Uterus (tissue), 3 donors: ENCODE measurements at regions not wholly inside any gene's neighbourhood (a gene's known extent, or its start where the extent isn't known, plus 50 kb on each side); places are given as distances from the start of the nearest gene placed in this dataset.

Experiments used
- DNase-seq, 2 donors: peaks; one replicate each; pipeline ENCODE4 v3.0.0-alpha.2; 2019 to 2020
- H3K27ac ChIP-seq, 2 donors: fragments of 200-600 bp; sonication (generic); 1 replicate in 1 of 2; 2 replicates in 1 of 2; pipeline ENCODE4 v1.5.1; 2016 to 2018
- H3K27me3 ChIP-seq, 2 donors: fragments of 200-600 bp; sonication (generic); one replicate each; pipeline ENCODE4 v1.5.1; 2018 to 2019; ENCODE audit warnings: control low read depth in 1 of 2
- H3K36me3 ChIP-seq, 2 donors: fragments of 200-600 bp; sonication (generic); one replicate each; pipeline ENCODE4 v1.5.1; 2019; ENCODE audit warnings: control low read depth in 1 of 2
- H3K4me1 ChIP-seq, 2 donors: fragments of 200-600 bp; sonication (generic); one replicate each; pipeline ENCODE4 v1.5.1; 2018 to 2019; ENCODE audit warnings: control low read depth in 1 of 2
- H3K4me3 ChIP-seq, 2 donors: fragments of 200-600 bp; sonication (generic); 1 replicate in 1 of 2; 2 replicates in 1 of 2; pipeline ENCODE4 v1.5.1; 2018 to 2019; ENCODE audit warnings: mild to moderate bottlenecking in 1 of 2
- H3K9me3 ChIP-seq, 2 donors: fragments of 200-600 bp; sonication (generic); one replicate each; pipeline ENCODE4 v1.5.1; 2019; ENCODE audit warnings: control low read depth in 1 of 2
- POLR2A ChIP-seq, 2 donors: fragments of 450-650 bp; IDR thresholded peaks; one replicate each; pipeline ENCODE4 v1.6.1; 2016; ENCODE audit warnings: antibody characterized with exemption in 2 of 2, mild to moderate bottlenecking in 1 of 2, moderate library complexity in 1 of 2
- intact Hi-C: fragments of 100-400 bp; cut with DNase I; formaldehyde crosslinking; loops from one replicate; pipeline ENCODE4 v1.15.1; 2023; ENCODE audit warnings: low total_unique reads
- TF ChIP-seq, protein P1 (sequence below), 4 experiments: fragments of 200-600 bp in 2 of 4; fragments of 450-650 bp in 2 of 4; sonication (generic) in 2 of 4; IDR thresholded peaks; one replicate each; pipeline ENCODE4 v1.5.1; 2016 to 2019; ENCODE audit warnings: antibody characterized with exemption in 4 of 4, mild to moderate bottlenecking in 2 of 4, moderate library complexity in 1 of 4
- donor health status: DM: yes; HTN: yes; CAD: no.

DNA sequence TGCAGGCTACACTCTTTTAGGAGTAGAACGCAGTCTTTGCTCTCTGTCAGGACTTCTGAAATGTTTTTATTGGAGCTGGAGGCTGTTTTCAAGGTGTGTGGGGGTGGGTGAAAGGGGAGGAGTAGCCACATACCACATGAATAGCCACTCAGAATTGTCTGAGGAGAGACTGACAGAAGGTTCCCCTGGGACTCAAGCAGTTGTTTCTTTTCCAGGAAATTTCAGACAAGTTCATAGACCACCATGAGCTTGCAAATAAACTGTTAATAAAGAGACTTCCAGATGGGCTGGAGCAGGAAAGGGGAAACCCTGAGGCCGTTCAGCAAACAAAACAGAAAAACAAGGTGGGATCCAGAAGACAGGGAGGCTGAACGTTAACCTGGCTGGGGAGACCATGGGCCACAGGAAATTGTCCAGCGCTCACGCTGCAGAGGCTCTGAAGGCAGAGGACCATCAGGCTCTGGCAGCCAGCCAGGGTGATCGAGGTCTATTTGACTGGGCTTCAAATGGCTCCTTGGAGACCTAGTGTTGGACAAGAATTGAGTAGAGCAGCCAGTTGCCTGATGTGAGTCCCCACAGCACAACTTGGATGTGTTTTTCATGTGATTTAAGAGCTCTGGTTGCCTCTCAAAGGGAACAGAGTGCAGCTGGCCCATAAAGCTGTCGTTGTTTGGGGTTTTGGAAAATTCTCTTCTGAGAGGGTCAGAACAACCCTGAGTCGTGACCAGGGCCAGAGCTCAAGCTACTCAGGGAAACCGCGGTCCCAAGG is 159.2 kb upstream of the RAI14 start:
- Histone ChIP-seq H3K27ac (peak overlapping the region; percentile 83 to 86), H3K4me1 (peaks cover 10 to 16% of the 10 kb centered on the region in 2 donors), H3K36me3 (no peaks in the 10 kb centered on the region), H3K9me3 (no peaks in the 10 kb centered on the region), H3K27me3 (no peaks in the 10 kb centered on the region), H3K4me3 (no peak overlapping the region)
- peak; percentile 87 to 89 for DNase-seq
- intact Hi-C loops, result no loop called here
- TF ChIP-seq POLR2A (IDR thresholded peaks at IDR 0.05), result peak in 1 of 2 donors; percentile 8
- TF ChIP-seq, protein P1, sequence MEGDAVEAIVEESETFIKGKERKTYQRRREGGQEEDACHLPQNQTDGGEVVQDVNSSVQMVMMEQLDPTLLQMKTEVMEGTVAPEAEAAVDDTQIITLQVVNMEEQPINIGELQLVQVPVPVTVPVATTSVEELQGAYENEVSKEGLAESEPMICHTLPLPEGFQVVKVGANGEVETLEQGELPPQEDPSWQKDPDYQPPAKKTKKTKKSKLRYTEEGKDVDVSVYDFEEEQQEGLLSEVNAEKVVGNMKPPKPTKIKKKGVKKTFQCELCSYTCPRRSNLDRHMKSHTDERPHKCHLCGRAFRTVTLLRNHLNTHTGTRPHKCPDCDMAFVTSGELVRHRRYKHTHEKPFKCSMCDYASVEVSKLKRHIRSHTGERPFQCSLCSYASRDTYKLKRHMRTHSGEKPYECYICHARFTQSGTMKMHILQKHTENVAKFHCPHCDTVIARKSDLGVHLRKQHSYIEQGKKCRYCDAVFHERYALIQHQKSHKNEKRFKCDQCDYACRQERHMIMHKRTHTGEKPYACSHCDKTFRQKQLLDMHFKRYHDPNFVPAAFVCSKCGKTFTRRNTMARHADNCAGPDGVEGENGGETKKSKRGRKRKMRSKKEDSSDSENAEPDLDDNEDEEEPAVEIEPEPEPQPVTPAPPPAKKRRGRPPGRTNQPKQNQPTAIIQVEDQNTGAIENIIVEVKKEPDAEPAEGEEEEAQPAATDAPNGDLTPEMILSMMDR (IDR thresholded peaks at IDR 0.05), result no peak

DNA sequence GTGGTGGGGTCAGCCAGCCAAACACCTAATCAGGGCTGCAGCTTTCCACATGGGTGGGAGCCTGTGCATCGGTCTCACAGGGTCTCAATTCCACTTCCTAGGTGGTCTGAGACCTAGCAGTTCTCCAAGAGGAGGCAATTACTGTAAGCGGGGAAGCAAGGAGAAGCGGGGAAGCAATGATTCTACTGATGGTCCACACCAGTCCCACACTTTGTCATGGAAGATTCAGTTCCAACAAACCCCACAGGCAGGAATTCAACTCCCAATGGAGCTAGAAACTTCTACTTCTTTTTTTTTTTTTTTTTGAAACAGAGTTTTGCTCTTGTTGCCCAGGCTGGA is 158.7 kb upstream of the RAI14 start:
- peak overlapping the region; percentile 83 to 86 for H3K27ac ChIP-seq
- H3K4me1 ChIP-seq, result peaks cover 13 to 16% of the 10 kb centered on the region in 2 donors
- DNase-seq, result no peak
- no peaks in the 10 kb centered on the region for H3K36me3 ChIP-seq
- H3K9me3 ChIP-seq, result no peaks in the 10 kb centered on the region
- intact Hi-C loops, result no loop called here
- H3K27me3 ChIP-seq, result no peaks in the 10 kb centered on the region
- H3K4me3 ChIP-seq, result no peak overlapping the region
- TF ChIP-seq POLR2A (IDR thresholded peaks at IDR 0.05), result no peak
- TF ChIP-seq, protein P1 (IDR thresholded peaks at IDR 0.05), result peak in 1 of 4 experiments; percentile 17

DNA sequence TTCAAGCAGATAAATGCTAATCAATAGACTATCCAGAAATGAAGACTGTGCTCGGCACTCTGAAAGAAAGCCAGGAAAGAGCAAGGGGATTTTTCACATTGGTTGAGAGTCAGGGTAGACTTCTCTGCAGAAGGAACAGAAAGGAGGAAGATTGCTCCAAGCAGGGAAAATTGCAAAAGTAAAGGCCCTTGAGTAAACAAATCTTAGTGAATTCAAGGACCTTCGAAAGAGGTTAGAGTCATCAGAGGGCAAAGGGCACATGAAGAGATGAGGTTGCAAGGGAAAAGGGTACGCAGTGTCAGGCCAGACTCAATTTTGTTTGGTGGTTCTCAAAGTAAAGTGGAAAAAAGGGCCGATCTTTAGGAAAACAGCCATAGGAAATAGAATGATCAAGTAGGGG is 157.6 kb upstream of the RAI14 start:
- peaks cover 18 to 21% of the 10 kb centered on the region in 2 donors for H3K4me1 ChIP-seq
- H3K27ac ChIP-seq, result peak overlapping the region; percentile 83 to 86
- intact Hi-C loops, result no loop called here
- DNase-seq, result no peak
- H3K36me3 ChIP-seq, result no peaks in the 10 kb centered on the region
- H3K27me3 ChIP-seq, result no peaks in the 10 kb centered on the region
- H3K9me3 ChIP-seq, result no peaks in the 10 kb centered on the region
- no peak for TF ChIP-seq POLR2A (IDR thresholded peaks at IDR 0.05)
- no peak overlapping the region for H3K4me3 ChIP-seq

DNA sequence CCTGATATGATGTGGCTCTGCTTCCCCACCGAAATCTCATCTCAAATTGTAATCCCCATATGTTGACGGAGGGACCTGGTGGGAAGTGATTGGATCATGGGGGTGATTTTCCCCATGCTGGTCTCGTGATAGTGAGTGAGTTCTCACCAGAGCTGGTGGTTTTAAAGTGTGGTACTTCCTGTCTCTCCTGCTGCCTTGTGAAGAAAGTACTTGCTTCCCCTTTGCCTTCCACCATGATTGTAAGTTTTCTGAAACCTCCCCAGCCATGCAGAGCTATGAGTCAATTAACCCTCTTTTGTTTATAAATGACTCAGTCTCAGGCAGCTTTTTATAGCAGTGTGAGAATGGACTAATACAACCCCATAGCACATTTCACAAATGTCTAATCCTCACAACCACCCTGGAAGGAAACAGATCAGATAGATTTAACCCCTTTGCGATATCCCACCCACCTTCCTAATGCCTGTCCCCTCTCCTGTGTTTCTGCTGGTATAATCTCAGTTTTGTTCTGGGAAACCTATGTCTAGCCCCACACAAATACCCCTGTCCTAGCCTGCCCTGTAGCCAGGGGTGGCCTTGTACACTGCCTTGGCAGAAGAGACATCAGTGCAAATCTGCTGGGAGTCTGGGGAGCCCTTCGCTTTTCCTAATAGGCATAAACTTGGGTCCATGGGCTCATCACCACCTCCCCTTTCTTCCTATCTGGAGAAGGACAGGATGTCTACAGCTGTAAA is 157.0 kb upstream of the RAI14 start:
- peaks cover 20 to 25% of the 10 kb centered on the region in 2 donors for H3K4me1 ChIP-seq
- intact Hi-C loops, result no loop called here

DNA sequence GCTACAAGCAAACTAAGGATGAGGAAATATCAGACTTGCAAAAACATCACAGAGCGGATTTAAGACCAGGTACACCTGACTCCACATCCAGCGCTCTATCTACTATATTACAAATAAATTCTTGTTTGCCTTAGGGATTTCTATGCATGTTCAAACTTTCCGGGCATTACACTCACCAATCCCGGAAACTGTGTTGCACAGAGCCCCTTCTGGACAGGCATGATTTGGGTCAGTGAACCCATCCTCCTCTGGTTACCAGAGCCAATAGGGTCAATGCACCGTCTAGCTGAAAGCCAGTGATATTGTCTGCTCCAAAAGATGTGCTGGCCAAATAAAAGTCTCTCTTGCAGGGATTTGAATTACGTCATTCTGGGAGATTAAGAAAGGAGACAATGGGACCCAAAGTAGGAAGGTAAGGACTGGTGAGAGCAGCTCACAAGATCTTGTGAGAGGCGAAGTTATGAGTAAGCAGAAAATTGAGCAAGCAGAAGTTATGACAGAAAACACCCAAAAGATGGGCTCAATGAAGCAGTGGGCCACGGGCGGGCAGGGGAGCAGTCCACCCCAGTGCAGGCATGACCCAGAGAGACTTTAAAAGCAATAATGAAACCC is 155.8 kb upstream of the RAI14 start:
- DNase-seq, result no peak
- Histone ChIP-seq H3K4me3 (no peak overlapping the region), H3K9me3 (no peaks in the 10 kb centered on the region), H3K4me1 (peaks cover 20 to 26% of the 10 kb centered on the region in 2 donors), H3K27me3 (no peaks in the 10 kb centered on the region), H3K27ac (peak overlapping the region in 1 of 2 donors; percentile 83), H3K36me3 (no peaks in the 10 kb centered on the region)
- intact Hi-C loops, result no loop called here
- TF ChIP-seq, protein P1 (IDR thresholded peaks at IDR 0.05), result no peak
- TF ChIP-seq POLR2A (IDR thresholded peaks at IDR 0.05), result no peak

More for the DNA sequence above, 157.0 kb upstream of the RAI14 start:
- Histone ChIP-seq H3K4me3 (no peak overlapping the region), H3K27me3 (no peaks in the 10 kb centered on the region), H3K36me3 (no peaks in the 10 kb centered on the region), H3K27ac (peak overlapping the region; percentile 83 to 86), H3K9me3 (no peaks in the 10 kb centered on the region)
- no peak for DNase-seq
- TF ChIP-seq, protein P1 (IDR thresholded peaks at IDR 0.05), result no peak
- TF ChIP-seq POLR2A (IDR thresholded peaks at IDR 0.05), result no peak
